SK-N-DZ (cell line): ENCODE measurements at regions not wholly inside any gene's neighbourhood (a gene's known extent, or its start where the extent isn't known, plus 50 kb on each side); places are given as distances from the start of the nearest gene placed in this dataset.
"Not testable (repeated sequence)": the region's sequence is repeated elsewhere in the genome, so short reads cannot be mapped to it uniquely, and the experiment has no call there.

Experiments
- DNase-seq: peaks from one replicate; pipeline ENCODE4 v3.0.0-alpha.2; 2015; ENCODE audit warnings: low spot score

GRCh38 chr5:138702166-138703077, 50.8 kb upstream of the CTNNA1 start:
- no peak for DNase-seq

- DNase-seq = no peak
Observed at GRCh38 chr5:138701678-138702077, 51.5 kb upstream of the CTNNA1 start.

- no peak for DNase-seq
Observed at GRCh38 chr5:138700581-138701362, 52.5 kb upstream of the CTNNA1 start.

DNA sequence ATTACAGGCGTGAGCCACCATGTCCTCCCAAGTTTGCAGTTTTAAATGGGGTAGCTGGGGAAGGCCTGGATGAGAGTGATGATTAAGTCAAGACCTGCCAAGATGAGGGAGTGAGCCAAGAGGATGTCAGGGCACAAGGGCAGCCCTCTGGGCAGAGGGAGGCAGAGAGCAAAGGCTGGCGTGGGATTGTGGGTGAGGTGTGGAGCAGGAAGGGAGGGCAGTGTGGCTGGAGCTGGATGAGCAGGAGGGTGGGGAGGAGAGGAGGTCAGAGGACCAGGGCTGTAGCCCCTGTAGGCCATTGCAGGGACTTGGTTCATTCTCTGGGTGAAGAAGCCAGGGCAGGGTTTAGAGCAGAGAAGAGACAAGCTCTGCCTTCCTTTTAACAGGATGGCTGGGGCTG, 53.7 kb upstream of the CTNNA1 start:
- no peak for DNase-seq

GRCh38 chr5:138698713-138699112, 54.5 kb upstream of the CTNNA1 start:
- DNase-seq = no peak

DNA sequence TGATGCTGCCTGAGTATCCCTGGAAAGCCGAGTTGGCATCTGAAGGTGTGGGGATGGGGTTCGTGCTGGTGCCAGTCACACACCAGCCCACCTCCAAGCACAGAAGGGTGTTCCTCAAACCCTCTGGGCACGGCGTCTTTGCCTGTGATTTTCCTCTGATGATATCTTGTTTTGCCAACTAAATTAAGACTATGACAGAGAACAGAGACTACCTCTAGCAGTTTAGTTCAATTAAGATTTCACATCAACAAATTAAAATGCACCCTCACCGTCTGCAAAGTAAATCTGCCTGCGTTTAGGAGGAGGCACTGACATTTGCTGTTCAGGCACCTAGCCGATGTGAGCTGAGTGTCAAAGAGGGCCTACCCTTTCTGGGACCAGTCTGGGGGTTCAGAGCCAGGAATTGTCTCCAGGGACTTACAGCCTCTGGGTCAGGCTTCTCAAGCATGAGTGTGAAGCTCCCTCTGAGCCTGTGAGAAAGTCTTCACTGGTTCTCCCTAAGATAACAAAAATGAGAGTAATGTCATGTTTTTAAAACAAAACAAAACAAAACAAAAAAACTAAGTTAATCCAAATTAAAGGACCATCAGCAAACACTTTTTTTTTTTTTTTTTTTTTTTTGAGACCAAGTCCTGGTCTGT, 55.4 kb upstream of the CTNNA1 start:
- peak; percentile 83 for DNase-seq

DNA sequence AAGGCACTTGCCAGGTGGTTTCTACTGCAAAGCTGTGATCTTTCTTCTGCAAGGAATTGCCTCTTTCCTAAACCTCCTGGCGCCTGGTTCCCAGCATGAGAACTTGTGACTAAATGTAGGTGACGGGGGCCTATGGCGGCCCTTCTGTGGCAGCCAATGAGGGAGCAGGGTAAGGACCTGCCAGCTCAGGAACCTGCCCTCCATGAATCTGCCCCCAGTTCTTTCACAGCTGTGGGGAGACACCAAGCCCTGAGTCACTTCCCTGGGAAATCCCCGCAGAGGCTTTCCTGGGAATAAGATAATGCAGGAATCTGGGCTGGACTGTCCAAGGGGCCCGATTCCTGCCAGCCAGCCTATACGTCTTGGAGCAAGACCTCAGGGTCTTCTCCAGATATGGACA, 56.7 kb upstream of the CTNNA1 start:
- DNase-seq = no peak

- no peak for DNase-seq
Observed at GRCh38 chr5:138695781-138696180, 57.4 kb upstream of the CTNNA1 start.

DNA sequence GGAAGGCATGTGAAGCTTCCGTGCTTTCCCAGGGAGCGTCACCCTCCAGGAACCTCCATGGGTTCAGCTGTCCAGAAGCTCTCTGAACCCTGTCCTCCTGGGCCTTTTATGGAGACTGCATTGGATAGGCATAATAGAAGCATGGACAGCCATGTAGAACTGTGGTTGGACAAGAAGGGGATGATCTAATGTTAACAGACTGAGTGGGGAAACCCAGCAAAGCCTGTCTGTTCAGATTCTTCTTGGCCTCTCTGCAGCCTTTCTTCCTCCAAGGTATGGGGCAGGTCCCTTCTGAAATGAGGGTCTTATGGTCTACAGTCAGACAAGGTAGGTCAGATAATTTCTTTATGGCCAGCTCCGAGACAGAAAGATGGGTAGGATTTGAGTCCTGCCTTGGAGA, 59.1 kb upstream of the CTNNA1 start:
- no peak for DNase-seq

GRCh38 chr5:138692370-138692769, 60.9 kb upstream of the CTNNA1 start:
- no peak for DNase-seq

- no peak for DNase-seq
Observed at GRCh38 chr5:138686668-138687067, 66.6 kb upstream of the CTNNA1 start.

DNA sequence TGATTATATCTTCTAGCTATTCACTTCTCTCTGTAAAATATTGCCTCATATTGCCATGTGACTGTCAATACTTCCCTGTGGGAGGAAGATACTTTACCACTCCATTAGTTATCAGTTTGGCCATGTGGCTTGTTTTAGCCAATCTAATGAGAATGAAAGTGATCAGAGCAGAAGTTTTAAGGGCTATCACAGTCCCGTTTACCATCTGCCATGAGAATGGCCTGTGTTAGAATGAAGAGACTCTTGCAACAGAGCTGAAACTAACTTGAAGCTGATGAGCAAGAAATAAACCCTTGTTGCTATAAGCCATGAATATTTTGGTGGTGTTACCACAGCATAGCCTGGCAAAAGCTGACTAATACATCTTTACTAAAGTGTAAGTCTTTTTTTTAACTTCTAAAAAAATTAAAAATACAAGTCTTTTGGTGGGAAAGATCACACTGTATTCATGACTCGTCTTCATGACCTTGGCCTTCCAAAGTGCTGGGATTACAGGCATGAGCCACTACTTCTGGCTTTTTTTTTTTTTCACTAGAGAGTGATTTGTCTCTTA, 68.0 kb upstream of the CTNNA1 start:
- no peak for DNase-seq

DNA sequence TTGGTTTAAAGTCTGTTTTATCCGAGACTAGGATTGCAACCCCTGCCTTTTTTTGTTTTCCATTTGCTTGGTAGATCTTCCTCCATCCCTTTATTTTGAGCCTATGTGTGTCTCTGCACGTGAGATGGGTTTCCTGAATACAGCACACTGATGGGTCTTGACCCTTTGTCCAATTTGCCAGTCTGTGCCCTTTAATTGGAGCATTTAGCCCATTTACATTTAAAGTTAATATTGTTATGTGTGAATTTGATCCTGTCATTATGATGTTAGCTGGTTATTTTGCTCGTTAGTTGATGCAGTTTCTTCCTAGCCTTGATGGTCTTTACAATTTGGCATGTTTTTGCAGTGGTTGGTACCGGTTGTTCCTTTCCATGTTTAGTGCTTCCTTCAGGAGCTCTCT, 70.8 kb upstream of the CTNNA1 start:
- not testable (repeated sequence) for DNase-seq

DNA sequence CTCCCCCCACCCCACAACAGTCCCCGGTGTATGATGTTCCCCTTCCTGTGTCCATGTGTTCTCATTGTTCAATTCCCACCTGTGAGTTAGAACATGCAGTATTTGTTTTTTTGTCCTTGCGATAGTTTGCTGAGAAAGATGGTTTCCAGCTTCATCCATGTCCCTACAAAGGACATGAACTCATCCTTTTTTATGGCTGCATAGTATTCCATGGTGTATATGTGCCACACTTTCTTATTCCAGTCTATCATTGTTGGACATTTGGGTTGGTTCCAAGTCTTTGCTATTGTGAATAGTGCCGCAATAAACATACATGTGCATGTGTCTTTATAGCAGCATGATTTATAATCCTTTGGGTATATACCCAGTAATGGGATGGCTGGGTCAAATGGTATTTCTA, 74.4 kb upstream of the CTNNA1 start:
- DNase-seq = not testable (repeated sequence)

- DNase-seq = no peak
Observed at GRCh38 chr5:138677782-138678181, 75.4 kb upstream of the CTNNA1 start.

- DNase-seq = no peak
Observed at GRCh38 chr5:138676556-138677193, 76.5 kb upstream of the CTNNA1 start.

GRCh38 chr5:138676002-138676401, 77.2 kb upstream of the CTNNA1 start:
- no peak for DNase-seq

GRCh38 chr5:138668451-138669380, 84.5 kb upstream of the CTNNA1 start:
- no peak for DNase-seq

DNA sequence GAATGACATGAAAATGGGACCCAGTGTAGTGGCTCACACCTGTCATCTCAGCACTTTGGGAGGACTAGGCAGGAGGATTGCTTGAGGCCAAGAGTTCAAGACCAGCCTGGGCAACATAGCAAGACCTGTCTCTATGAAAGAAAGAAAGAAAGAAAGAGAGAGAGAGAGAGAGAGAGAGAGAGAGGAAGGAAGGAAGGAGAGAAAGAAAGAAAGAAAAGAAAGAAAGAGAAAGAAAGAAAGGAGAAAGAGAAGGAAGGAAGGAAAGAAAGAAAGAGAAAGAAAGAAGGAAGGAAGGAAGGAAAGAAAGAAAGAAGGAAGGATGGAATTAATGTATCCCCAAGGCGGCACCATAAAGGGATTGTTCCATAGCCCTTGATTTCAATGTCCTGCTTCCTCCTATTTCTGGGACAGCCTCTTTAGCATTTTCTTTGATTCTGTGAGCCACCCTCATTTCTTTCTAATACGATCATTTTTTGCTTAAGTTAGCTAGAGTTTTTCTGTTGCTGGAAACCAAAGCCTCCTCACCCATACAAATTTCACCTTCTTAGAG, 85.4 kb upstream of the CTNNA1 start:
- DNase-seq = not testable (repeated sequence)

GRCh38 chr5:138666226-138666742, 86.9 kb upstream of the CTNNA1 start:
- DNase-seq = no peak
